Keratinocyte (primary cell): ENCODE measurements at regions not wholly inside any gene's neighbourhood (a gene's known extent, or its start where the extent isn't known, plus 50 kb on each side); places are given as distances from the start of the nearest gene placed in this dataset.

Source experiments
- DNase-seq: peaks from one replicate; pipeline ENCODE4 v3.0.0-alpha.2; 2011; ENCODE audit warnings: low read depth, missing footprints, low spot score
- FAIRE-seq: peaks from 2 replicates; lab custom pipeline; 2011; peaks lifted over from hg19 to GRCh38; lab: Jason Lieb, UNC
- H2AFZ ChIP-seq: 2 replicates; pipeline ENCODE4 v1.6.0; 2012; ENCODE audit warnings: low read length, control low read depth, inconsistent platforms; ENCODE audit not compliant: control insufficient read depth
- H3K27ac ChIP-seq: 2 replicates; pipeline ENCODE4 v1.5.1; 2011; ENCODE audit warnings: low read length; ENCODE audit not compliant: control insufficient read depth, insufficient read depth
- H3K27me3 ChIP-seq: 3 replicates; pipeline ENCODE4 v1.6.0; 2011; ENCODE audit warnings: low read length; ENCODE audit not compliant: control insufficient read depth, insufficient read depth; ENCODE audit errors: extremely low read depth
- H3K36me3 ChIP-seq, 2 experiments: 2 replicates in 1 of 2; 3 replicates in 1 of 2; pipeline ENCODE4 v1.5.1; 2011; ENCODE audit warnings: low read length in 2 of 2, mild to moderate bottlenecking in 1 of 2; ENCODE audit not compliant: control insufficient read depth in 2 of 2, insufficient read depth in 2 of 2; ENCODE audit errors: extremely low read depth in 1 of 2
- H3K4me1 ChIP-seq: 3 replicates; pipeline ENCODE4 v1.5.1; 2011; ENCODE audit warnings: low read length; ENCODE audit not compliant: control insufficient read depth, insufficient read depth; ENCODE audit errors: extremely low read depth
- H3K4me2 ChIP-seq: 3 replicates; pipeline ENCODE4 v1.6.0; 2011; ENCODE audit warnings: low read depth, low read length; ENCODE audit not compliant: control insufficient read depth, insufficient read depth; ENCODE audit errors: extremely low read depth
- H3K4me3 ChIP-seq, 3 experiments: fragments of 200-600 bp in 1 of 3; sonication (generic) in 1 of 3; 2 replicates in 2 of 3; 3 replicates in 1 of 3; pipeline ENCODE4 v1.5.1; 2011 to 2016; ENCODE audit warnings: low read length in 3 of 3, mild to moderate bottlenecking in 3 of 3, control low read depth in 2 of 3, inconsistent platforms in 1 of 3, low read depth in 1 of 3, mixed read lengths in 1 of 3, mixed run types in 1 of 3, moderate library complexity in 1 of 3; ENCODE audit not compliant: control insufficient read depth in 2 of 3, insufficient read depth in 2 of 3; ENCODE audit errors: extremely low read depth in 1 of 3
- H3K79me2 ChIP-seq: 2 replicates; pipeline ENCODE4 v1.6.0; 2012; ENCODE audit warnings: low read length; ENCODE audit not compliant: control insufficient read depth, insufficient read depth
- H3K9ac ChIP-seq: 3 replicates; pipeline ENCODE4 v1.6.0; 2011; ENCODE audit warnings: low read length; ENCODE audit not compliant: control insufficient read depth, insufficient read depth; ENCODE audit errors: extremely low read depth
- H3K9me1 ChIP-seq: 3 replicates; pipeline ENCODE4 v1.6.0; 2011; ENCODE audit warnings: low read length; ENCODE audit not compliant: control insufficient read depth, insufficient read depth; ENCODE audit errors: extremely low read depth
- H3K9me3 ChIP-seq: 2 replicates; pipeline ENCODE4 v1.5.1; 2012; ENCODE audit warnings: low read depth, low read length; ENCODE audit not compliant: control insufficient read depth
- H4K20me1 ChIP-seq: 3 replicates; pipeline ENCODE4 v1.6.0; 2011; ENCODE audit warnings: low read length; ENCODE audit not compliant: control insufficient read depth, insufficient read depth; ENCODE audit errors: extremely low read depth
- EZH2 ChIP-seq: IDR thresholded peaks from one replicate; pipeline ENCODE4 v1.6.1; 2012; ENCODE audit warnings: inconsistent platforms, mild to moderate bottlenecking, low read length, moderate library complexity
- dilution Hi-C: fragments of 300-500 bp; cut with MboI; formaldehyde crosslinking; loops from one replicate; pipeline ENCODE4 v1.7.0; 2020; ENCODE audit warnings: low sequenced_read_pairs; ENCODE audit not compliant: extremely low pct_ligation_motif_present
- TF ChIP-seq, protein P1 (sequence below), 3 experiments: IDR thresholded peaks in 1 of 3; conservative IDR thresholded peaks in 1 of 3; optimal IDR thresholded peaks in 1 of 3; 2 replicates in 2 of 3; 3 replicates in 1 of 3; pipeline versions ENCODE3 to v1.5.1; 2011; ENCODE audit warnings: low read length in 3 of 3, mild to moderate bottlenecking in 3 of 3, moderate library complexity in 2 of 3, control low read depth in 1 of 3, inconsistent platforms in 1 of 3; ENCODE audit not compliant: insufficient read depth in 2 of 3; ENCODE audit errors: extremely low read depth in 1 of 3

DNA sequence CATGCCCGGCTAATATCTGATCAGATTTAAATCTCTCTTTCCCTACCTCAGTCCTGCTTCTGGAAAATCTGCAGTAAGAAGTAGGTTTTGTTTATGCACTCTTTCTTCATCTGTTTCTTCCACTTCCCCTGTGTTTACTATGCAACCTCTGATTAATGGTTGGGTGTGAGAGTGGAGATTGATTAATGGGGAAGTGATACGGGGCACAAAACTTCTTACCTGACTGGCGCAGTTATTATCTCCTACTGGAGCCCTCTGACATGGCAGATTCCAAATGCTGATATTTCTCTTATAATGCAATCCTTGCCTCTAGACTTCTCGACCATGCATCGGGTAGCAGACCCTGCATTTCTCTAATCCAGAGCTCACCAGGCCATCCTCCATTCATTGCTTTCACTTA is 60.2 kb upstream of the HPGD start:
- no peak overlapping the region for H3K4me3 ChIP-seq
- no peaks in the 10 kb centered on the region for H3K36me3 ChIP-seq
- H3K27ac ChIP-seq, result no peak overlapping the region
- H3K4me1 ChIP-seq, result peaks cover 6% of the 10 kb centered on the region
- H3K9me3 ChIP-seq, result no peaks in the 10 kb centered on the region
- TF ChIP-seq EZH2, result no peak
- TF ChIP-seq, protein P1, sequence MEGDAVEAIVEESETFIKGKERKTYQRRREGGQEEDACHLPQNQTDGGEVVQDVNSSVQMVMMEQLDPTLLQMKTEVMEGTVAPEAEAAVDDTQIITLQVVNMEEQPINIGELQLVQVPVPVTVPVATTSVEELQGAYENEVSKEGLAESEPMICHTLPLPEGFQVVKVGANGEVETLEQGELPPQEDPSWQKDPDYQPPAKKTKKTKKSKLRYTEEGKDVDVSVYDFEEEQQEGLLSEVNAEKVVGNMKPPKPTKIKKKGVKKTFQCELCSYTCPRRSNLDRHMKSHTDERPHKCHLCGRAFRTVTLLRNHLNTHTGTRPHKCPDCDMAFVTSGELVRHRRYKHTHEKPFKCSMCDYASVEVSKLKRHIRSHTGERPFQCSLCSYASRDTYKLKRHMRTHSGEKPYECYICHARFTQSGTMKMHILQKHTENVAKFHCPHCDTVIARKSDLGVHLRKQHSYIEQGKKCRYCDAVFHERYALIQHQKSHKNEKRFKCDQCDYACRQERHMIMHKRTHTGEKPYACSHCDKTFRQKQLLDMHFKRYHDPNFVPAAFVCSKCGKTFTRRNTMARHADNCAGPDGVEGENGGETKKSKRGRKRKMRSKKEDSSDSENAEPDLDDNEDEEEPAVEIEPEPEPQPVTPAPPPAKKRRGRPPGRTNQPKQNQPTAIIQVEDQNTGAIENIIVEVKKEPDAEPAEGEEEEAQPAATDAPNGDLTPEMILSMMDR (optimal IDR thresholded peaks at IDR 0.05 in 1 of 3, IDR thresholded peaks at IDR 0.05 in 1 of 3, conservative IDR thresholded peaks at IDR 0.05 in 1 of 3; ENCODE audit: extremely low read depth in 1 of 3, insufficient read depth in 2 of 3, low read length in 3 of 3), result no peak
- no peak overlapping the region for H3K9ac ChIP-seq
- H3K79me2 ChIP-seq, result no peaks in the 10 kb centered on the region
- FAIRE-seq (no peak), DNase-seq (no peak)
- H3K9me1 ChIP-seq, result no peaks in the 10 kb centered on the region
- no peak overlapping the region for H3K4me2 ChIP-seq
- H4K20me1 ChIP-seq, result no peaks in the 10 kb centered on the region
- H2AFZ ChIP-seq, result no peak overlapping the region
- dilution Hi-C loops, result no loop called here
- no peaks in the 10 kb centered on the region for H3K27me3 ChIP-seq

DNA sequence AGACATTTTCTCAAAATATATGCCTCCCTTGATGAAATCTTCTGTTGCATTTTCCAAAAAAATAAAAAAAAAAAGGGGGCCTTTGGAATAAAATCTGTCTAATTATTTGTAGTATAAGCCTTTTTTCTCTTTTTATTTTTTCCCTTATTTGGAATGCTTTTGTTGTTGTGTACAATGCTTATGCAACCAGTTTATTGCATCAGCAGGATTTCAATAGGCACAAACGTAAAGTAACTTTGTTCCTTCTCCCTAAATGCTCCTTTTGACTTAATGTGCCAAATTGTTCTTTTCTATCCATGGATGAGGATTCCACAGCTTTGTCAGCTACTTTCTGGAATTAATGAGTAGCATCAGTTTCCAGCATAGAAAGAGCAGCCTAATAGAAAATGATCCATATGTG is 59.6 kb upstream of the HPGD start:
- dilution Hi-C loops, result no loop called here
- Histone ChIP-seq H3K4me2 (no peak overlapping the region), H3K27me3 (no peaks in the 10 kb centered on the region), H3K9ac (no peak overlapping the region), H3K9me3 (no peaks in the 10 kb centered on the region), H3K79me2 (no peaks in the 10 kb centered on the region), H3K36me3 (no peaks in the 10 kb centered on the region), H3K4me3 (no peak overlapping the region), H4K20me1 (no peaks in the 10 kb centered on the region), H3K27ac (no peak overlapping the region), H3K9me1 (no peaks in the 10 kb centered on the region), H2AFZ (no peak overlapping the region), H3K4me1 (peaks cover 6% of the 10 kb centered on the region)
- TF ChIP-seq, protein P1 (optimal IDR thresholded peaks at IDR 0.05 in 1 of 3, IDR thresholded peaks at IDR 0.05 in 1 of 3, conservative IDR thresholded peaks at IDR 0.05 in 1 of 3; ENCODE audit: extremely low read depth in 1 of 3, insufficient read depth in 2 of 3, low read length in 3 of 3), result no peak
- TF ChIP-seq EZH2, result no peak
- FAIRE-seq, result no peak
- no peak for DNase-seq
